ENCODE measurements at regions not wholly inside any gene's neighbourhood (a gene's known extent, or its start where the extent isn't known, plus 50 kb on each side); places are given as distances from the start of the nearest gene placed in this dataset.

- TF ChIP-seq CTCF (IDR thresholded peaks at IDR 0.05) (no peak), POLR2A (IDR thresholded peaks at IDR 0.05) (no peak)
Measured at GRCh38 chr11:80844110-80844819, 1403.4 kb upstream of the TENM4 start.
